GM23248 (cell line): ENCODE measurements at regions not wholly inside any gene's neighbourhood (a gene's known extent, or its start where the extent isn't known, plus 50 kb on each side); places are given as distances from the start of the nearest gene placed in this dataset.

Experiments
- DNase-seq: peaks from one replicate; pipeline ENCODE4 v3.0.0-alpha.2; 2015
- H2AFZ ChIP-seq: fragments of 200-600 bp; sonication (generic); 2 replicates; pipeline ENCODE4 v1.6.1; 2016; ENCODE audit warnings: antibody characterized with exemption
- H3F3A ChIP-seq: fragments of 200-600 bp; sonication (generic); 2 replicates; pipeline ENCODE4 v1.6.1; 2016; ENCODE audit warnings: mild to moderate bottlenecking, antibody characterized with exemption, mixed run types; ENCODE audit not compliant: insufficient read depth
- H3K27ac ChIP-seq: fragments of 200-600 bp; sonication (generic); 2 replicates; pipeline ENCODE4 v1.5.1; 2016; ENCODE audit warnings: mild to moderate bottlenecking
- H3K27me3 ChIP-seq: fragments of 200-600 bp; sonication (generic); replicated peaks from 2 replicates; pipeline ENCODE4 v1.6.1; 2016; ENCODE audit warnings: mild to moderate bottlenecking; ENCODE audit not compliant: insufficient read depth
- H3K36me3 ChIP-seq: fragments of 200-600 bp; sonication (generic); 2 replicates; pipeline ENCODE4 v1.6.1; 2016; ENCODE audit warnings: low read depth, mild to moderate bottlenecking
- H3K4me1 ChIP-seq: fragments of 200-600 bp; sonication (generic); 2 replicates; pipeline ENCODE4 v1.6.1; 2016; ENCODE audit warnings: mild to moderate bottlenecking; ENCODE audit not compliant: insufficient read depth
- H3K4me2 ChIP-seq: fragments of 200-600 bp; sonication (generic); one replicate; pipeline ENCODE4 v1.6.1; 2016; ENCODE audit warnings: mild to moderate bottlenecking; ENCODE audit not compliant: unreplicated experiment
- H3K4me3 ChIP-seq: fragments of 200-600 bp; sonication (generic); 2 replicates; pipeline ENCODE4 v1.5.1; 2016; ENCODE audit warnings: mild to moderate bottlenecking
- H3K79me2 ChIP-seq: fragments of 200-600 bp; sonication (generic); 2 replicates; pipeline ENCODE4 v1.6.1; 2016; ENCODE audit warnings: mild to moderate bottlenecking; ENCODE audit not compliant: insufficient read depth
- H3K9ac ChIP-seq: fragments of 200-600 bp; sonication (generic); 2 replicates; pipeline ENCODE4 v1.6.1; 2016; ENCODE audit warnings: mild to moderate bottlenecking
- H3K9me2 ChIP-seq: fragments of 200-600 bp; sonication (generic); 2 replicates; pipeline ENCODE4 v1.6.1; 2016; ENCODE audit warnings: mixed run types, mild to moderate bottlenecking, moderate library complexity; ENCODE audit not compliant: insufficient read depth
- H3K9me3 ChIP-seq: fragments of 200-600 bp; sonication (generic); one replicate; pipeline ENCODE4 v1.6.1; 2017; ENCODE audit warnings: low read depth
- H4K20me1 ChIP-seq: fragments of 200-600 bp; sonication (generic); 2 replicates; pipeline ENCODE4 v1.6.0; 2016; ENCODE audit not compliant: insufficient read depth
- EZH2 ChIP-seq: fragments of 200-600 bp; sonication (generic); IDR thresholded peaks from 2 replicates; pipeline ENCODE4 v1.6.1; 2018; ENCODE audit warnings: antibody characterized with exemption, mild to moderate bottlenecking; ENCODE audit not compliant: insufficient read depth, poor library complexity, severe bottlenecking
- EZH2phosphoT487 ChIP-seq: fragments of 200-600 bp; sonication (generic); IDR thresholded peaks from 2 replicates; pipeline ENCODE4 v1.6.1; 2018; ENCODE audit warnings: antibody characterized with exemption, moderate library complexity, mild to moderate bottlenecking, low read depth; ENCODE audit not compliant: insufficient read depth
- WGBS, 2 experiments: methylation state at CpG; one replicate each; pipeline ENCODE4 v1.1.6; 2015 to 2017; ENCODE audit warnings: low lambda C conversion rate in 2 of 2, low coverage in 1 of 2; ENCODE audit errors: missing lambda C conversion rate in 2 of 2; 5-methylcytosine and 5-hydroxymethylcytosine counted together
- in situ Hi-C: fragments of 300-500 bp; cut with MboI; formaldehyde crosslinking; loops from 2 replicates; pipeline ENCODE4 v1.15.0; 2020

DNA sequence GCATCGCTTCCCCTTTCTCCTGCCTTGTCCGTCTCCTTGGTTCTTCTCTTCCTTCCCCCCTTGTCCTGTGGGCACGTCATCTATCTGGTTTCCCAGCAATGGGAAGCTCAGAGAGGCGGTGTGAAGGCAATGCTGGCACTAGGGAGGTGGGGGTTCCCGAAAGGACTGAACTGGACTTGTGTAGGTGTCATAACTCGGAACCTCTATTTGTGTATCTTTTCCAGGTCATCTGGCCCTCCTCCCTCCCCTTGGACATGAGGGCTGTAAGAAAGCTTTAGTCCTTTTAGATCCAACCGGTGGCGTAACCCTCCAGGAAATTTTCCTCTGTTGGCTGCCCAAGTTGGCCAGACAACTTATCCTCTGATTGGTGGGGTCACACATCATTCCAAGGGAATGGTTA, 231.5 kb upstream of the TLE3 start:
- peaks cover 25% of the 10 kb centered on the region for H3K4me1 ChIP-seq
- WGBS, 2 experiments, result 96 to 97% methylated on average over 8 of the region's 8 CpGs
- no peaks in the 10 kb centered on the region for H3K36me3 ChIP-seq
- no peak overlapping the region for H3K4me2 ChIP-seq
- no peak for DNase-seq
- H3K9me2 ChIP-seq, result no peaks in the 10 kb centered on the region
- no peak overlapping the region for H3K27ac ChIP-seq
- H4K20me1 ChIP-seq, result no peaks in the 10 kb centered on the region
- in situ Hi-C loops, result no loop called here
- H3K27me3 ChIP-seq, result no peaks in the 10 kb centered on the region
- TF ChIP-seq EZH2 (no peak), EZH2phosphoT487 (no peak)
- H3F3A ChIP-seq, result peaks cover 35% of the 10 kb centered on the region
- no peaks in the 10 kb centered on the region for H3K79me2 ChIP-seq
- H3K9me3 ChIP-seq, result no peaks in the 10 kb centered on the region
- H2AFZ ChIP-seq, result no peak overlapping the region
- H3K4me3 ChIP-seq, result no peak overlapping the region
- H3K9ac ChIP-seq, result no peak overlapping the region

DNA sequence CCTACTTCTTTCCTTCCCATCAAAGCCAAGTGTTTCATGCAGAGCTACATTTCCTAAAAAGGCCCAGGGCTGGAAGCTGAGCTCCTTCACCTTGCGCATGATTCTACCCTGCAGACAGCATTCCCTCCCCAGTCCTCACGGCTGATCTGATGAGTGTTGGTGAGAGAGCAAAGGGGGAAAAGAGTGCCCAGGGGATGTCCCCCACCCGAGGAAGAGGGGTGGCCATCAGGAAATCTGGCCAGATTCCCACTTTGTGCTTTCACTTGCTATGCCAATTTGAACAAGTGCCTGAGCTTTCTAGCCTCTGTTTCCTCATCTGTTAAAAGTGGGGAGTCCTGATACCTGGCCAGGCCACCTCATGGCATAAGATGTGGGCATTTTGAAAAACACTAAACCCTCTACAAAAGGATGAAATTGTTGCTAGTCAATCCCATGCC, 231.0 kb upstream of the TLE3 start:
- Histone ChIP-seq H3K27me3 (no peaks in the 10 kb centered on the region), H3K4me2 (peak overlapping the region; percentile 52), H3K9me2 (no peaks in the 10 kb centered on the region), H3K79me2 (no peaks in the 10 kb centered on the region), H3F3A (peaks cover 40% of the 10 kb centered on the region), H3K36me3 (no peaks in the 10 kb centered on the region), H3K4me3 (peak overlapping the region; percentile 23; the same call in 1 of the 2 replicates), H4K20me1 (no peaks in the 10 kb centered on the region), H3K27ac (peak overlapping the region; percentile 49), H3K4me1 (peaks cover 29% of the 10 kb centered on the region), H3K9ac (no peak overlapping the region), H3K9me3 (no peaks in the 10 kb centered on the region), H2AFZ (no peak overlapping the region)
- in situ Hi-C loops, result no loop called here
- no peak for DNase-seq
- 58 to 62% methylated on average over 2 to 3 of the region's 3 CpGs for WGBS, 2 experiments
- no peak for TF ChIP-seq EZH2phosphoT487
- no peak for TF ChIP-seq EZH2

- Histone ChIP-seq H3K9ac (no peak overlapping the region), H3K79me2 (no peaks in the 10 kb centered on the region), H3F3A (peaks cover 46% of the 10 kb centered on the region), H3K27me3 (no peaks in the 10 kb centered on the region), H4K20me1 (no peaks in the 10 kb centered on the region), H2AFZ (peak overlapping the region; percentile 46), H3K4me3 (peak overlapping the region; percentile 23), H3K9me3 (no peaks in the 10 kb centered on the region), H3K4me2 (peak overlapping the region; percentile 52), H3K27ac (peak overlapping the region; percentile 49), H3K4me1 (peaks cover 36% of the 10 kb centered on the region), H3K36me3 (no peaks in the 10 kb centered on the region), H3K9me2 (no peaks in the 10 kb centered on the region)
- in situ Hi-C loops, result no loop called here
- DNase-seq, result peak; percentile 85
- WGBS, 2 experiments, result 15 to 21% methylated on average over 7 to 8 of the region's 8 CpGs
- TF ChIP-seq EZH2 (no peak), EZH2phosphoT487 (no peak)
Observed at GRCh38 chr15:70327856-70328678, 230.3 kb upstream of the TLE3 start.

- Histone ChIP-seq H3K36me3 (no peaks in the 10 kb centered on the region), H3K4me2 (peak overlapping the region; percentile 52), H2AFZ (peak overlapping the region; percentile 46), H3K79me2 (no peaks in the 10 kb centered on the region), H3K27me3 (no peaks in the 10 kb centered on the region), H3K4me3 (peak overlapping the region; percentile 23), H3K27ac (peak overlapping the region; percentile 49), H3K4me1 (peaks cover 42% of the 10 kb centered on the region), H4K20me1 (no peaks in the 10 kb centered on the region), H3K9me3 (no peaks in the 10 kb centered on the region), H3K9ac (no peak overlapping the region), H3F3A (peaks cover 52% of the 10 kb centered on the region), H3K9me2 (no peaks in the 10 kb centered on the region)
- WGBS, 2 experiments, result 87 to 95% methylated on average over 3 of the region's 3 CpGs
- no peak for DNase-seq
- TF ChIP-seq EZH2 (no peak), EZH2phosphoT487 (no peak)
- in situ Hi-C loops, result no loop called here
Observed at GRCh38 chr15:70327328-70327855, 229.7 kb upstream of the TLE3 start.
